SK-N-SH (cell line): ENCODE measurements at regions not wholly inside any gene's neighbourhood (a gene's known extent, or its start where the extent isn't known, plus 50 kb on each side); places are given as distances from the start of the nearest gene placed in this dataset.

Experiments used
- CTCF ChIP-seq: fragments of 200-600 bp; sonication (generic); IDR thresholded peaks from 2 replicates; pipeline ENCODE4 v1.6.1; 2017; ENCODE audit warnings: antibody characterized with exemption, mild to moderate bottlenecking, moderate library complexity
- GABPA ChIP-seq: IDR thresholded peaks from 2 replicates; pipeline ENCODE4 v1.4.0; 2012; ENCODE audit warnings: low read depth, mild to moderate bottlenecking
- REST ChIP-seq: IDR thresholded peaks from 2 replicates; pipeline ENCODE4 v1.6.1; 2012; ENCODE audit warnings: mild to moderate bottlenecking, low read depth, low read length, moderate library complexity
- RFX5 ChIP-seq: IDR thresholded peaks from 2 replicates; pipeline ENCODE4 v1.6.1; 2012; ENCODE audit warnings: mild to moderate bottlenecking, improper control_type of control experiment, low read length
- YY1 ChIP-seq: IDR thresholded peaks from 2 replicates; pipeline ENCODE4 v1.4.0; 2012; ENCODE audit warnings: low read depth, mild to moderate bottlenecking

GRCh38 chr1:67627906-67628305, 57.1 kb upstream of the GADD45A start:
- TF ChIP-seq CTCF: no peak
- no peak for TF ChIP-seq RFX5
- TF ChIP-seq REST: no peak
- no peak for TF ChIP-seq YY1
- no peak for TF ChIP-seq GABPA
